Sigmoid colon (tissue), 6 donors: ENCODE measurements at regions not wholly inside any gene's neighbourhood (a gene's known extent, or its start where the extent isn't known, plus 50 kb on each side); places are given as distances from the start of the nearest gene placed in this dataset.

Source experiments
- DNase-seq: peaks from one replicate; pipeline ENCODE4 v3.0.0-alpha.2; 2019
- H3K27ac ChIP-seq, 4 donors: fragments of 200-600 bp; sonication (generic); one replicate each; pipeline ENCODE4 v1.5.1; 2016 to 2019; ENCODE audit warnings: mild to moderate bottlenecking in 1 of 4
- H3K27me3 ChIP-seq, 3 donors: fragments of 200-600 bp; sonication (generic); one replicate each; pipeline ENCODE4 v1.5.1; 2019; ENCODE audit warnings: mild to moderate bottlenecking in 1 of 3
- H3K36me3 ChIP-seq, 4 donors: fragments of 200-600 bp; sonication (generic); one replicate each; pipeline ENCODE4 v1.5.1; 2016 to 2019
- H3K4me1 ChIP-seq, 4 donors: fragments of 200-600 bp; sonication (generic); one replicate each; pipeline ENCODE4 v1.5.1; 2017 to 2019
- H3K4me3 ChIP-seq, 4 donors: fragments of 200-600 bp; sonication (generic); one replicate each; pipeline ENCODE4 v1.5.1; 2017 to 2019; ENCODE audit warnings: mild to moderate bottlenecking in 2 of 4, moderate library complexity in 1 of 4
- H3K9me3 ChIP-seq, 4 donors: fragments of 200-600 bp in 3 of 4; sonication (generic) in 3 of 4; one replicate each; pipeline versions ENCODE4 v1.5.1 to v1.6.1; 2013 to 2019
- EP300 ChIP-seq, 4 donors: sonication (generic); formaldehyde crosslinking; IDR thresholded peaks; one replicate each; pipeline ENCODE4 v1.6.1; 2017; ENCODE audit warnings: antibody characterized with exemption in 4 of 4
- POLR2A ChIP-seq, 2 donors: fragments of 450-650 bp; IDR thresholded peaks; one replicate each; pipeline ENCODE4 v1.6.1; 2016; ENCODE audit warnings: antibody characterized with exemption in 2 of 2, mild to moderate bottlenecking in 2 of 2, moderate library complexity in 2 of 2
- POLR2AphosphoS5 ChIP-seq, 4 donors: sonication (generic); formaldehyde crosslinking; IDR thresholded peaks; one replicate each; pipeline ENCODE4 v1.6.1; 2017; ENCODE audit warnings: antibody characterized with exemption in 4 of 4
- WGBS, 2 donors: extraction: QIAGEN DNeasy Blood & Tissue Kit; methylation state at CpG; one replicate each; pipeline ENCODE4 v1.1.7; 2013; 5-methylcytosine and 5-hydroxymethylcytosine counted together
- intact Hi-C: fragments of 100-400 bp; cut with DNase I; formaldehyde crosslinking; loops from one replicate; pipeline ENCODE4 v1.15.1; 2023
- TF ChIP-seq, protein P1 (sequence below), 4 experiments: fragments of 450-650 bp in 3 of 4; fragments of 200-600 bp in 1 of 4; IDR thresholded peaks; one replicate each; pipeline ENCODE4 v1.5.1; 2016 to 2019; ENCODE audit warnings: antibody characterized with exemption in 4 of 4, mild to moderate bottlenecking in 3 of 4, moderate library complexity in 2 of 4
- donor health status: healthy with polysubstance abuse.
- donor health status: healthy.

DNA sequence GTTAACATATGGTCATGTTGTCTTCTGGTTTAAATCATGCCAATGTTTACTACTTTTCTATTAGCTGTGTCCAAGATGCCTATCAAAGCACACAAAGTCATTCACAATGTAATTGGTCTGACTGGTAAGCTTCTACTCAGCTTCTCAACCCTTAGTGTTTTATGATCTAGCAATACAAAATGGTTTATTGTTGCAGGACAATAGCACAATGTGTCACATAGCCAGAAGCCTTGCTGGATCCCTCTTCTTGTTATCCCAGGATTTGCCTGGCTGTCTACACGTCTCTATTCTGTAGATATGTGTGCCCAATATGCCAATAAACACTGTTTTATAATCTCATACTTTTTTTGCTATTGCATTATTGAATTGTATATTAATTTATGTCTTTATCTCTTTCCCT is 1111.0 kb upstream of the AGA start:
- no peaks in the 10 kb centered on the region for H3K27me3 ChIP-seq
- DNase-seq: no peak
- no peak overlapping the region for H3K4me3 ChIP-seq
- no peaks in the 10 kb centered on the region for H3K4me1 ChIP-seq
- H3K36me3 ChIP-seq: no peaks in the 10 kb centered on the region
- 0% methylated on average over 1 of the region's 1 CpG for WGBS, 2 donors
- H3K9me3 ChIP-seq: no peaks in the 10 kb centered on the region
- H3K27ac ChIP-seq: no peak overlapping the region
- TF ChIP-seq, protein P1, sequence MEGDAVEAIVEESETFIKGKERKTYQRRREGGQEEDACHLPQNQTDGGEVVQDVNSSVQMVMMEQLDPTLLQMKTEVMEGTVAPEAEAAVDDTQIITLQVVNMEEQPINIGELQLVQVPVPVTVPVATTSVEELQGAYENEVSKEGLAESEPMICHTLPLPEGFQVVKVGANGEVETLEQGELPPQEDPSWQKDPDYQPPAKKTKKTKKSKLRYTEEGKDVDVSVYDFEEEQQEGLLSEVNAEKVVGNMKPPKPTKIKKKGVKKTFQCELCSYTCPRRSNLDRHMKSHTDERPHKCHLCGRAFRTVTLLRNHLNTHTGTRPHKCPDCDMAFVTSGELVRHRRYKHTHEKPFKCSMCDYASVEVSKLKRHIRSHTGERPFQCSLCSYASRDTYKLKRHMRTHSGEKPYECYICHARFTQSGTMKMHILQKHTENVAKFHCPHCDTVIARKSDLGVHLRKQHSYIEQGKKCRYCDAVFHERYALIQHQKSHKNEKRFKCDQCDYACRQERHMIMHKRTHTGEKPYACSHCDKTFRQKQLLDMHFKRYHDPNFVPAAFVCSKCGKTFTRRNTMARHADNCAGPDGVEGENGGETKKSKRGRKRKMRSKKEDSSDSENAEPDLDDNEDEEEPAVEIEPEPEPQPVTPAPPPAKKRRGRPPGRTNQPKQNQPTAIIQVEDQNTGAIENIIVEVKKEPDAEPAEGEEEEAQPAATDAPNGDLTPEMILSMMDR (IDR thresholded peaks at IDR 0.05): no peak
- TF ChIP-seq POLR2AphosphoS5 (IDR thresholded peaks at IDR 0.05) (no peak), EP300 (IDR thresholded peaks at IDR 0.05) (no peak), POLR2A (IDR thresholded peaks at IDR 0.05) (no peak)
- intact Hi-C loops: no loop called here

GRCh38 chr4:178554352-178554751 is 1112.1 kb upstream of the AGA start:
- H3K36me3 ChIP-seq: no peaks in the 10 kb centered on the region
- H3K9me3 ChIP-seq: no peaks in the 10 kb centered on the region
- H3K4me3 ChIP-seq: no peak overlapping the region
- TF ChIP-seq EP300 (IDR thresholded peaks at IDR 0.05) (no peak), POLR2A (IDR thresholded peaks at IDR 0.05) (no peak), POLR2AphosphoS5 (IDR thresholded peaks at IDR 0.05) (no peak)
- TF ChIP-seq, protein P1 (IDR thresholded peaks at IDR 0.05): no peak
- H3K4me1 ChIP-seq: no peaks in the 10 kb centered on the region
- no peak for DNase-seq
- 81 to 82% methylated on average over 1 of the region's 1 CpG for WGBS, 2 donors
- no peak overlapping the region for H3K27ac ChIP-seq
- intact Hi-C loops: no loop called here
- no peaks in the 10 kb centered on the region for H3K27me3 ChIP-seq

GRCh38 chr4:178556796-178557195 is 1114.6 kb upstream of the AGA start:
- no peak overlapping the region for H3K4me3 ChIP-seq
- H3K9me3 ChIP-seq: no peaks in the 10 kb centered on the region
- intact Hi-C loops: no loop called here
- H3K27me3 ChIP-seq: no peaks in the 10 kb centered on the region
- WGBS, 2 donors: 25 to 63% methylated on average over 2 of the region's 2 CpGs
- H3K27ac ChIP-seq: no peak overlapping the region
- H3K4me1 ChIP-seq: no peaks in the 10 kb centered on the region
- TF ChIP-seq EP300 (IDR thresholded peaks at IDR 0.05) (no peak), POLR2AphosphoS5 (IDR thresholded peaks at IDR 0.05) (no peak)
- TF ChIP-seq, protein P1 (IDR thresholded peaks at IDR 0.05): no peak
- H3K36me3 ChIP-seq: no peaks in the 10 kb centered on the region
- DNase-seq: no peak

DNA sequence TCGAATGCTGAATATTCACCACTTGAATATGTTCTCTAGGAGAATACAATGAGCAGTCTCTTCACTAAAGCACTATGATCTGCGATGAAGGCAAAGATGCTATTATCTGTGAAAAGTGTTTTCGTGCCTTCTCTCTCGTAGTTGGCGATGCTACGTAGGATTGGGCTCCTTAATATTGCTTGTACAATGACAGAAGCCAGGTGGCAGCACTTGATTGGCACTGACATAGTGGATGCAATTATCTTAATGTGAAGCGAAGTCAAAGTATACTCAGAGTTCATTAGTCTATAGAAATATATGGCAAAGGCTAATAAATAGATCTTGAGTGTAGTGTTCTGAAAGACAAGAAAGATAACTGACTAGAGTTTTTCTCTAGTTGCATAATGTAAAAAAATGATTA is 1135.7 kb upstream of the AGA start:
- Histone ChIP-seq H3K9me3 (no peaks in the 10 kb centered on the region), H3K4me3 (no peak overlapping the region), H3K4me1 (no peaks in the 10 kb centered on the region), H3K27me3 (no peaks in the 10 kb centered on the region), H3K27ac (no peak overlapping the region), H3K36me3 (no peaks in the 10 kb centered on the region)
- 77 to 87% methylated on average over 7 of the region's 7 CpGs for WGBS, 2 donors
- TF ChIP-seq POLR2AphosphoS5 (IDR thresholded peaks at IDR 0.05): no peak
- TF ChIP-seq, protein P1 (IDR thresholded peaks at IDR 0.05): no peak
- TF ChIP-seq POLR2A (IDR thresholded peaks at IDR 0.05): no peak
- no peak for TF ChIP-seq EP300 (IDR thresholded peaks at IDR 0.05)
- no peak for DNase-seq
- intact Hi-C loops: no loop called here

GRCh38 chr4:178595500-178596138 is 1153.4 kb upstream of the AGA start:
- Histone ChIP-seq H3K36me3 (no peaks in the 10 kb centered on the region), H3K4me1 (no peaks in the 10 kb centered on the region), H3K27ac (no peak overlapping the region), H3K27me3 (no peaks in the 10 kb centered on the region), H3K4me3 (no peak overlapping the region), H3K9me3 (no peaks in the 10 kb centered on the region)
- 74 to 75% methylated on average over 6 of the region's 6 CpGs for WGBS, 2 donors
- DNase-seq: no peak
- intact Hi-C loops: no loop called here
- no peak for TF ChIP-seq POLR2A (IDR thresholded peaks at IDR 0.05)
